Mucosa of descending colon (tissue), 3 donors: ENCODE measurements at regions not wholly inside any gene's neighbourhood (a gene's known extent, or its start where the extent isn't known, plus 50 kb on each side); places are given as distances from the start of the nearest gene placed in this dataset.

Source experiments
- ATAC-seq: fragments of 200-7000 bp; cut with Tn5 transposase; one replicate; pipeline ENCODE4 v1.9.1; 2020; ENCODE audit warnings: mild to moderate bottlenecking, moderate library complexity
- DNase-seq, 3 donors: peaks; one replicate each; pipeline ENCODE4 v3.0.0-alpha.2; 2020
- H3K36me3 ChIP-seq: fragments of 200-600 bp; one replicate; pipeline ENCODE4 v1.8.0; 2021; ENCODE audit warnings: low read depth, mild to moderate bottlenecking
- H3K4me1 ChIP-seq: fragments of 200-600 bp; one replicate; pipeline ENCODE4 v1.8.0; 2021; ENCODE audit warnings: low read depth, mild to moderate bottlenecking
- H3K4me3 ChIP-seq: fragments of 200-600 bp; one replicate; pipeline ENCODE4 v1.8.0; 2021; ENCODE audit warnings: mild to moderate bottlenecking
- H3K9me3 ChIP-seq: fragments of 200-600 bp; one replicate; pipeline ENCODE4 v1.8.0; 2021; ENCODE audit warnings: mild to moderate bottlenecking
- CTCF ChIP-seq: fragments of 200-600 bp; IDR thresholded peaks from one replicate; pipeline ENCODE4 v1.8.0; 2022; ENCODE audit warnings: antibody characterized with exemption, mild to moderate bottlenecking
- intact Hi-C, 2 donors: fragments of 100-400 bp; cut with DNase I in 1 of 2; cut with micrococcal nuclease in 1 of 2; formaldehyde crosslinking; loops; one replicate each; pipeline versions ENCODE4 v1.11.0 to v1.11.1; 2022; cut with DNase I, micrococcal nuclease
- donor health status: DM: no; HTN: no; CAD: no; lungs with moderate emphysema.
- donor health status: DM: no; HTN: no; CAD: no.
- donor health status: DM: no; HTN: yes; CAD: no.

- intact Hi-C loops: no loop called here
- H3K4me1 ChIP-seq: no peaks in the 10 kb centered on the region
- DNase-seq (no peak), ATAC-seq (no peak)
- no peaks in the 10 kb centered on the region for H3K36me3 ChIP-seq
- H3K4me3 ChIP-seq: no peak overlapping the region
- H3K9me3 ChIP-seq: no peaks in the 10 kb centered on the region
- no peak for TF ChIP-seq CTCF
Measured at GRCh38 chr2:15722980-15723379, 131.3 kb downstream of the DDX1 start.

DNA sequence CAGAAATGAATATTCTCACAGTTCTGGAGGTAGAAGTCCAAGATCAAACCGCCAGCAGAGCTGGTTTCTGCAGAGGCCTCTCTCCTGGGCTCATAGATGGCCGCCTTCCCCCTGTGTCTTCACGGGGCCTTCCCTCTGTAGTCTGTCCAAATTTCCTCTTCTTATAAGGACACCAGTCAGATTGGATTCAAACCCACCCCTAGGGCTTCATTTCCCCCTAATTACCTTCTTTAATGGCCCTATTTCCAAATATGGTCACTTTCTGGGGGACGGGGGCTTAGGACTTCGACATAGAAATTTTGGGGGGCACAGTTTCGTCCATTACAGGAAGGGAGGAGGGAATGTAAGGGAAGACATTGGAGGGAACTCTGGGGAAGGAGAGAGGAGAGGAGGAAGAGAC is 132.6 kb downstream of the DDX1 start:
- no peak for DNase-seq
- intact Hi-C loops: no loop called here
- no peaks in the 10 kb centered on the region for H3K36me3 ChIP-seq

DNA sequence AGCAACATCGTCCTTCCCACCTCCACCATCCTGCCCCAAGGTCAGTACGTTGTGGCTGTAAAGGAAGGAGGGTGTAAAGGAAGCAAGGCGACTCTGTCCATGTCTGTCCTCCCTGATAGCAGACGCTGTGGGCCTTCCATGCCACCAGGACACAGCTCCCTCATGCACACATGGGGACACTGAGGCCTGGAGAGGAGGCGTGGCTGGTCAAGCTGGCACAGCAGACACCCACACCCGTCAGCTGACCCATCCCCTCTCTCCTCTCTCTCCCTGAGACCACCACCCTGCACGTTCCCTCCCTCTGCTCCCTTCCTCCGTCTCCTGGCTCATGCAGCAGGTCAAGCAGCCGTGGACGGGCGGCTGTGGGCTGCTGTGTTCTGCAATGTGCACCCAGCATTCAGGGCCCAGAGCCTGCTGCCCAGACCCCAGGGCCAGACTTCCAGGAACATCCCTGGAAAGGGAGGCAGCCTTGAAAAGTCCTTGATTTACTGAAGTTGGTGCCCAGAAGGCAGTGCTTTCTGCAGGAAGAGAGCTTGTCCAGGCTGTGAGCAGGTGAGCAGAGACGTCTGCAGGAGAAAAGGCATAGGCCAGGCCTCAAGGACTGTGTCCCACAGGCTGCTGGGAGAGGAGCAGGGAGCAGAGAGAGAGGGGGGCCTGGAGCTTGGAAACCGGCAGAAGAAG is 133.6 kb downstream of the DDX1 start:
- no peak for DNase-seq
- ATAC-seq: no peak
- Histone ChIP-seq H3K9me3 (no peaks in the 10 kb centered on the region), H3K4me3 (no peak overlapping the region), H3K36me3 (no peaks in the 10 kb centered on the region), H3K4me1 (no peaks in the 10 kb centered on the region)
- intact Hi-C loops: no loop called here
- TF ChIP-seq CTCF: no peak

More for the DNA sequence above, 132.6 kb downstream of the DDX1 start:
- ATAC-seq: no peak
- no peaks in the 10 kb centered on the region for H3K4me1 ChIP-seq
- TF ChIP-seq CTCF: no peak
- no peak overlapping the region for H3K4me3 ChIP-seq
- H3K9me3 ChIP-seq: no peaks in the 10 kb centered on the region

GRCh38 chr2:15725782-15726112 is 134.1 kb downstream of the DDX1 start:
- Histone ChIP-seq H3K36me3 (no peaks in the 10 kb centered on the region), H3K4me3 (no peak overlapping the region), H3K9me3 (no peaks in the 10 kb centered on the region), H3K4me1 (peaks cover 3% of the 10 kb centered on the region)
- TF ChIP-seq CTCF: no peak
- no peak for ATAC-seq
- intact Hi-C loops: no loop called here
- no peak for DNase-seq

DNA sequence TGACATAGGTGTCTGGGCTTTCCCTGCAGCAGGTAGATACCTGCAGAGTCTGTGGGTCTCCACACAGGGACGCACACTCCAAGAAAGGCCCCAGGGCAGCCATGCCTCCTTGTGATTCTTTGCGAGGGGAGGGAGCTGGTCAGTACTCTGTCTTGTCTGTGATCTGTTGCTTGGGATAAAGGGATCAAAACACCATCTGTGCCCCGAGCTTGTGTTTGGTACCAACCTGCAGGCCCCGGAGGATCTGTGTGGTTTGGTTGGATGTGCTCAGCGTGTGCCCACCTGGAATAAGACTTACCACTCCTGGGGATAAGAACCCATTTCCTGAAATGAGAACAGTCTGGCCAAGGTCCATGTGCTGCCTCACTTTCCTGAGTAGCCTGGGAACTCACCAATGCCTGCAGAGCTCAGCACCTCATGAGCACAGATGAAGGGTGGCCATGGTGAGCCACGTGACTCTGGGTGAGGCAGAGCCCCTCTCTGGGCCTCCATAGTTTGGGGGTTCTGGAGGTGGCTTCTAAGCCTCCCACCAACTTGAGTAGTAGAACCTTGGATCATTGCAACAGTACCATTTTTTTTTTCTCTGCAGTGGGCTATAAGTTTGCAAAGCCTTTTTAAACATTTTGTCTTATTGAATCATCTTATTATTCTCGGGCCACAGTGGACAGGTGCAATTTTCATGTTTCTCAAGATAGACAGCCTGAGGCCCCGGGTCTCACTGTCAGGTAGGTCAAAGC is 134.8 kb downstream of the DDX1 start:
- intact Hi-C loops: no loop called here
- H3K36me3 ChIP-seq: no peaks in the 10 kb centered on the region
- no peaks in the 10 kb centered on the region for H3K9me3 ChIP-seq
- no peak overlapping the region for H3K4me3 ChIP-seq
- no peak for ATAC-seq
- peaks cover 5% of the 10 kb centered on the region for H3K4me1 ChIP-seq
- DNase-seq: no peak
- TF ChIP-seq CTCF: no peak
